HG03457 (cell line): ENCODE measurements at regions not wholly inside any gene's neighbourhood (a gene's known extent, or its start where the extent isn't known, plus 50 kb on each side); places are given as distances from the start of the nearest gene placed in this dataset.

ENCODE experiments used
- ATAC-seq: cut with Tn5 transposase; IDR thresholded peaks from one replicate; pipeline ENCODE4 v1.9.1; 2021; ENCODE audit warnings: moderate number of reproducible peaks; ENCODE audit not compliant: unreplicated experiment

DNA sequence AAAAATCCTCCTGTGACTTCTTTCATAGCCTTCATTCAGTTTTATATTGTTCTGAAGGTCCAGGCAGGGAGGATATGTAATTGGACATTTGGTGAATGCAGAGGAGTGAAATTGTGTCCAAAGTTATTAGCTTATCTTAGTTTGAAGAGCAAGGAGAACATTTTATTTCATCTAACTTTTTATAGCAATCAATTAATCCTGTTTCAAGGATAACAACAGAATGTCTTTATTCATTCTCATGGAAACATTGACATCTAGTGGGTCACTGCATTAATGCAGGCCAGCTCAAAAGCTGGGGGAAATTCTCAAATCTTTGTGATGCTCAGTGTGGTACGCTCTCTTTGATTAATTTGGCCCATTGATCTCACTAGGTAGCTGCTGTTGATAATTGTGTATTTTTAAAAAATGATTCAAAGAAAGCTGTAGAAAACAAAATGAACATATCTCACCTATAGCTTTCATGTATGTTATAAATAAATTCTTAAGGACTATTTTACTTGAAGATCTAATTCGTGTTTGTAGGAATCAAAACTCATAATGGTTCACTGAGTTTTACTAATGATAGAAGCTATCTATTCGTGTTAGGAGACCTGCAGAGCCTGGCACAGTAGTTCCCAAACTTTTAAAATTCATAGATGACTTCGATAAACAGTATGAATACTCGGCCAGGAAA, 150.8 kb upstream of the KCNMB2 start:
- ATAC-seq, result no peak

DNA sequence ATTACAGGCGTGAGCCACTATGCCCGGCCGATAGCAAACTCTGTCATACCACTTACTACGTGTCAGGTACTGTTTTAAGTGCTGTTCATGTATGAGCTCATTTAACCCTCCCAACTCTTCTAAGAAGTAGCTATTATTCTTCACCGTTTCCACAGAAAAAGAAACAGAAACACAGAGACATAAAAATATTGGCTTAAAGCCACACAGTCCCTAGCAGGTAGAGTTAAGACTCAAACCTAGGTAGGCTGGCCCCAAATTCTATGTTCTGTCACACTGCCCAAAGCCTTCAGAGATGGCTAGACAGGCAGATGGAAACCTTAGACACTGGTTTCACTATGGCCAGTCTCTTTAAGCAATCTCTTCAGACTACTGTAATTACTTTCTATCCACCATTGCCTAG, 149.8 kb upstream of the KCNMB2 start:
- no peak for ATAC-seq

DNA sequence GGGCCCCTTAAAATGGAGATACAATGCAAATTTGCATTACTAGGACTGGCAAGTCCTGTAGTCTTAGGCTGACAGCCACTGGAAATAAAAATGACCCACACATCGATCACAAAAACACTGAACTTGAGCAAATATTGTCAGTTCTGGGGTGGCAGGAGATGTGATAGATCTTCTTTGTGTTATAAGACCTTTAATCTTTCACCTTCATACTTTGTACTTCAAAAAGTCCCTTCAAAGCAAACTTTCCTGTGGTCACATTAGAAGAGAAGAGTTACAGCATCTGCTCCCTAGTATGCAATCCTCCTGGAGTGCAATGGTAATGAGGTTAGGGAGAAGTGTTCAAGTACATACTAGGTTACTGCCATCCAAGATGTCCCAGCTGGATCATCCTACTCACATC, 149.4 kb upstream of the KCNMB2 start:
- ATAC-seq, result no peak

DNA sequence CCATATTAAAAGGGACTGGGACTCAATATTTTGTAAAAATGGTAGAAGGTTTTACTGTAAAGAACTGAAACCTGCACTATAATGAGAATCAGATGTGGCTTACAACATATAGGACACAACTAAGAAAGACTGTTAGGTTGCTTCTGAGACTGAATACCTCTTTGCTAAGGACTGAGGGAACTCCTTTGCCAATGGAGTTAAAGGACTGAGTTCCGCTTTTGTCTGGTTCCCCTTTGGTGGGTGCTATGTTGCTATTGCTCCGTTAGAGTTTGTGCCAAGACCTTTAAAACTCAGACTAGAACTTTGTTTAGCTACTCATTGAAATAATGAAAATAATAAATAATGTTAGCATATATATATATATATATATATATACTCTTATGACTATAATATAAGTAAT, 147.8 kb upstream of the KCNMB2 start:
- ATAC-seq, result no peak

- ATAC-seq, result no peak
These were observed 147.0 kb upstream of the KCNMB2 start for GRCh38 chr3:178389258-178389657.

DNA sequence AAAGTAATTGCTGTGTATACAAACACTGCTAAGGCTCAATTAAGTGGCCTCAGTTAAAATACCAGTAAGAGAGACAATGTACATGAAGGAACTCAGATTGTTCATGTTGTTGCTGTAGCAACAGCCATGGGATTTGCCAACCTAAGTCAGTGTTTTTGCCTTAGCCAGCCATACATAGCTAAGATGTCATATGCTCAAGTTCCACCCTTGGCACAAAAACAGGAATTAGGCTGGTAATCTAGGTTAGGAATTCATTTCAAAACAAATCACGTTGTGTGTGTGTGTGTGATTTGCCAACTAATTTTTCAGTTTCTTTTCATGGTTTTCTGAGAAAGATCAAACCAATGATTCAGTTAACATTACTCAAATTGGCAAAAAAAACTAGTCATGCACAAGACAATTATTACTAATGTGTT, 143.7 kb upstream of the KCNMB2 start:
- no peak for ATAC-seq

DNA sequence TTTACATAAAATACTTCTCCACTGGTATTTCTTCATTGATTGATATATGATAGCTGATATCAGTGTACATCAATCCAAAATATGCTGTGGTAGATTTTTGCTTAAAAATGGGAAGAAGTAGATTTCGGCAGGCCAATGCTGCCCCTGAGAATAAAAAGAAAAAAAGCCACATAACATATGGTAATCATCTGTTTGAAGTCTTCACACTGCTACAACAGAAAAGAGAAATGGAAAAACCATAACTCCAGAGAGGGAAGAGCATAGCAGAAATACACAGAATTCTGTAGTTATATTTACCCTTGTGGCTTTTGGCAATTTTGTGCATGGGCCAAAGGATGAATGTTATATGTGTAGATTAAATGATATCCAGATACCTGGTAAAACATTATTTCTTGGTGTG, 143.1 kb upstream of the KCNMB2 start:
- no peak for ATAC-seq

DNA sequence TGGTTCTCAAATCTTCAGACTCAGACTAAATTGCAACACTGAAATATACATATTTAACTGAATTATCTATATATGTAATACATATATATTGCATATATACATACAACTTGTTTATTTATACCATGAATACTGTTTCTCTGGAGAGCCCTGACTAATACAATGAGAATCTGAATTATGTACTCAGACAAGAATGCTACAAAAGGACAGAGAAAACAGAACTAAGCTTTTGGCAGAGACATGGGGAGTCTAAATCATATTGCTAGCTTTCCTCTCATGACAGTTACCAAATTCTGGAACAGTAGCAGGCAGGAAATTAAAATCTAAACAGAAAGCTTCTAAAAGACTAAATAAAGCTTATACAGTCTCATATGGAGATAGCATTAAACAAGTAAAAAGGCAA, 142.4 kb upstream of the KCNMB2 start:
- no peak for ATAC-seq

DNA sequence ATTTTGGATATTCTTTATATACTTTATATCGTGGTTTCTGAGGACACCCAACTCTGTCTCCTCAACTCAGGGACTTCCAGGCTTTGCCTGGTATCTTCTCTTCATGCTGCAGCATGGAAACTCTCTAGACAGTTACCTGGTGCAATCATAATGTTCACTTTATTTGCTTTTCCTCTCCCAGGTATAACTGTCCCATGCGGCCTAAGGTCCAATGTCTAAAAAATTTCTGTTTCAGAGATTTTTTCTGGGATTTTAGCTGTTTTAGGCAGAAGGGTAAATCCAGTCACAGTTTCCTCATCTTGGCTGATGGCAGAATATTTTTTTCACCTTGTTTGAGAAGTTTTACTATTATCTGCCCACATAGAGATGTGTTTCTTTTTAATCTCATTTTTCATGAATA, 139.9 kb upstream of the KCNMB2 start:
- no peak for ATAC-seq

DNA sequence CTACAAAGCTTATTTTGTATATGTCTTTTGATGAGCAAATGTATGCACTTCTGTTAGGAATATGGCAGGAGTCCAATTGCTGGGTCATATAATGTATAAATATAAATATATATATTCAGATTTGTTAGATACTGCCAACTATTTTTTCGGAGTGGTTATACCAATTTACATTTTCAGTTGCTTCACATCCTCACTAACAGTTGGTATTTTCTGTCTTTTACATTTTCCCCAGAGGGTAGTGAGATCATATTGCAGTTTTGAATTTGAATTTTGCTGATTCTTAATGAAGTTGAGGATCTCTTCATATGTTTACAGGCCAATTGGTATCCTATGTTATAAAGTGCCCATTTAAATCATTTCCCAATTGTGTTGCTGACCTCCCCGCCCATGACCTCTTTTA, 139.0 kb upstream of the KCNMB2 start:
- ATAC-seq, result no peak

- ATAC-seq, result no peak
These were observed 138.4 kb upstream of the KCNMB2 start for GRCh38 chr3:178397836-178398235.

DNA sequence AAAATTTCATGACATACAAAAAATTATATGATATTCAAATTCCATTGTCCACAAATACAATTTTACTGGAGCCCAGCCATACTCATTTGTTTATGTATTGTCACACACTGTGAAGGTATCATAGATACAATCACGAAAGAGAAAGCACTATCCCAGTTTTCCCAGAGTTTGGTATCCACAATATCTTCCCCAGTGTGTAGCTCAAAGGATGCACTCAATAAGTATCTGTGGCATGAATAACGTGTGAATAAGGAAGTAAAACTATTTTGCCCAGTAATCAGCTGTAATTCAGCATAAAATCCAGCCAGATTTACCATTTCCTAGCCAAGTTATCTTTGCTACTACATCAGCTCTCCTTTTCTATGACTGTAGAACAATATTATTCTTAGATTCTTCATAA, 131.3 kb upstream of the KCNMB2 start:
- ATAC-seq, result no peak

DNA sequence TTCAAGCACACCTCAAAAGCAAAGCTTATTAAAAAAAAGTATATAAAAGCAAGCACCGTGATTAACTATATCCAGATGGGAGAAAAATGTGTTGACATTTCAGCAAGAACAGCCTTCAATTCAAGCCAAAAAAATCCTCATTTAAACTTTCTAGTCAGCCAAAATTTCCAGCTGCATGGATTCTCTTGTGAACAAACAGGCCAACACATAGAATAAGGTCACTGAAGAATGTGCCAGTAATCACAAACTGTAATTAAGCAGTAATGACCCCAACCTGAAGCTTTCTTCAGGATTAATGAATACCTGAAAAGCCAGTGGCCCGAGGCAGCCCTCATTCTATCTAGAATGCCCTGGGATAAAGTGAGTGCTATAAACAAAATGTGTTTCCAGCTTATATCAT, 130.7 kb upstream of the KCNMB2 start:
- no peak for ATAC-seq

GRCh38 chr3:178406206-178406605, 130.0 kb upstream of the KCNMB2 start:
- no peak for ATAC-seq

DNA sequence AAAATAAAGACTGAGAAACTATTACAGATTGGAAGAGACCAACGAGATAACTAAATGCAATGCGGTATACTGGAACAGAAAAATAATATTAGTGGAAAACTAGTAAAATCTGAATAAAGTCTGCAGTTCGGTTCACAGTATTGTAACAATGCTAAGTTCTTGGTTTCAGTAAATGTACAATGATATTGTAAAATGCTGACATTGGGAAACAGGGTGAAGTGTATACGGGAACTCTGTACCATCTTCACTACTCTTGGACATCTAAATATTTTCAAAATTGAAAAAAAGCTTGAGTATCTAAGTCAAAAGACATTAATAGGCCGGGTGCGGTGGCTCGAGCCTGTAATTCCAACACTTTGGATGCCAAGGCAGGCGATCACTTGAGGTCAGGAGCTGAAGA, 120.9 kb upstream of the KCNMB2 start:
- no peak for ATAC-seq

- no peak for ATAC-seq
These were observed 118.5 kb upstream of the KCNMB2 start for GRCh38 chr3:178417736-178418135.

DNA sequence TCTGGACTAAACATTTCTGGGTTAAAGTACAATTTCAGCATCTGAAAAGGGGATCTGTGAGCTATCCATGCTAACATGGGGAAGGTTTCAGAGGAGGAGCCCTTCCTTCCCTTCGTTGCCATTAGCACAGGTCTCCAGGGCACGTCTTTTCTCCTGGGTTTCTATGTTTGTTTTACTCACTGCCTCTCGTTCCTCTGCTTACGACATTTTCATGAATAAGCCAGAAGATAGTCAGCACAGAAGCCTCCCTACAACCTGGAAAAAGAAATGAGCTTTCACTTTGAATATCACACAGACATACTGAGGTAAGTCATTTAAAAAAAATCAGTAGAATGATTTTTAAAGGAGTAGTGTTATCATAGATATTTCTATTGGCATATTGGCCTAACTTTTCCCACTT, 117.2 kb upstream of the KCNMB2 start:
- ATAC-seq, result no peak

GRCh38 chr3:178420033-178420432, 116.2 kb upstream of the KCNMB2 start:
- ATAC-seq, result no peak

GRCh38 chr3:178421069-178421468, 115.2 kb upstream of the KCNMB2 start:
- ATAC-seq, result no peak

DNA sequence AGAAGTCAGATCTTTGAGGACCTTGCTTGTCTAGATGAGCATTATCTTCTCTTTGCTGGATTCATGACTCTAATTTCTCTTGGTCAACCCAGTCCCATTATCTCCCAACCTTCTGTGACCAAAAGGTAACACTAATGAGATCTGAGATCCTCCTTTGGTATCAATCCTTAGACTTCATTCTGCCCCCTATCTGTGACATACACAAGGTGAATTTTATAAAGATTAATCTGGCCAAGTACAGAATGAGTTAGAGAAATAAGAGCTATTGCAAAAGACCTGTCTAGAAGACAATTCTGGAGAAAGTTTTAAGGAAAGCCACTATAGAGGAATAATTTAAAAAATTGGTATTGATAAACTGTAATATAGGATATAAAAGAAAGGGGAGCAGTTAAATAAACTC, 113.8 kb upstream of the KCNMB2 start:
- ATAC-seq, result no peak

GRCh38 chr3:178428037-178428436, 108.2 kb upstream of the KCNMB2 start:
- no peak for ATAC-seq

GRCh38 chr3:178434206-178434805, 101.9 kb upstream of the KCNMB2 start:
- ATAC-seq, result no peak

GRCh38 chr3:178435575-178435974, 100.7 kb upstream of the KCNMB2 start:
- ATAC-seq, result no peak
